Hepatocyte (in vitro differentiated cells): ENCODE measurements at regions not wholly inside any gene's neighbourhood (a gene's known extent, or its start where the extent isn't known, plus 50 kb on each side); places are given as distances from the start of the nearest gene placed in this dataset.
"Not testable (repeated sequence)": the region's sequence is repeated elsewhere in the genome, so short reads cannot be mapped to it uniquely, and the experiment has no call there.

Source experiments
- DNase-seq: peaks from one replicate; pipeline ENCODE4 v3.0.0-alpha.2; 2016; ENCODE audit warnings: low spot score
- H2AFZ ChIP-seq: fragments of 200-600 bp; sonication (generic); 2 replicates; pipeline ENCODE4 v1.6.0; 2016; ENCODE audit warnings: antibody characterized with exemption, mild to moderate bottlenecking
- H3K27ac ChIP-seq: fragments of 200-600 bp; sonication (generic); 2 replicates; pipeline ENCODE4 v1.5.1; 2016; ENCODE audit warnings: mild to moderate bottlenecking
- H3K27me3 ChIP-seq: fragments of 200-600 bp; sonication (generic); 2 replicates; pipeline ENCODE4 v1.6.1; 2016
- H3K36me3 ChIP-seq: fragments of 200-600 bp; sonication (generic); replicated peaks from 2 replicates; pipeline ENCODE4 v1.5.1; 2016; ENCODE audit warnings: low read depth; ENCODE audit not compliant: insufficient read depth
- H3K4me1 ChIP-seq: fragments of 200-600 bp; sonication (generic); 2 replicates; pipeline ENCODE4 v1.5.1; 2016; ENCODE audit warnings: mild to moderate bottlenecking, moderate library complexity; ENCODE audit not compliant: insufficient read depth
- H3K4me2 ChIP-seq: fragments of 200-600 bp; sonication (generic); 2 replicates; pipeline ENCODE4 v1.6.0; 2016
- H3K4me3 ChIP-seq: fragments of 200-600 bp; sonication (generic); 2 replicates; pipeline ENCODE4 v1.5.1; 2016; ENCODE audit warnings: mild to moderate bottlenecking
- H3K79me2 ChIP-seq: fragments of 200-600 bp; sonication (generic); 2 replicates; pipeline ENCODE4 v1.6.0; 2017; ENCODE audit warnings: mild to moderate bottlenecking
- H3K9me2 ChIP-seq: fragments of 200-600 bp; sonication (generic); replicated peaks from 2 replicates; pipeline ENCODE4 v1.6.0; 2017; ENCODE audit warnings: mild to moderate bottlenecking; ENCODE audit not compliant: insufficient read depth
- H3K9me3 ChIP-seq: fragments of 200-600 bp; sonication (generic); 2 replicates; pipeline ENCODE4 v1.5.1; 2016; ENCODE audit warnings: low read depth, mild to moderate bottlenecking
- H4K20me1 ChIP-seq: fragments of 200-600 bp; sonication (generic); 2 replicates; pipeline ENCODE4 v1.6.0; 2016; ENCODE audit warnings: mild to moderate bottlenecking; ENCODE audit not compliant: insufficient read depth, poor library complexity, severe bottlenecking
- EZH2 ChIP-seq: fragments of 200-600 bp; sonication (generic); IDR thresholded peaks from 2 replicates; pipeline ENCODE4 v1.6.1; 2016; ENCODE audit warnings: antibody characterized with exemption, mild to moderate bottlenecking, borderline replicate concordance
- EZH2phosphoT487 ChIP-seq: fragments of 200-600 bp; sonication (generic); IDR thresholded peaks from one replicate; pipeline ENCODE4 v1.6.1; 2018; ENCODE audit warnings: antibody characterized with exemption, mild to moderate bottlenecking, low read depth, moderate library complexity; ENCODE audit not compliant: unreplicated experiment, severe bottlenecking
- WGBS: methylation state at CpG from one replicate; pipeline ENCODE4 v1.1.6; 2016; ENCODE audit warnings: low lambda C conversion rate; ENCODE audit errors: missing lambda C conversion rate; 5-methylcytosine and 5-hydroxymethylcytosine counted together
- TF ChIP-seq, protein P1 (sequence below): fragments of 200-600 bp; sonication (generic); IDR thresholded peaks from 2 replicates; pipeline ENCODE4 v1.5.1; 2016; ENCODE audit warnings: antibody characterized with exemption, mild to moderate bottlenecking; ENCODE audit not compliant: poor library complexity

DNA sequence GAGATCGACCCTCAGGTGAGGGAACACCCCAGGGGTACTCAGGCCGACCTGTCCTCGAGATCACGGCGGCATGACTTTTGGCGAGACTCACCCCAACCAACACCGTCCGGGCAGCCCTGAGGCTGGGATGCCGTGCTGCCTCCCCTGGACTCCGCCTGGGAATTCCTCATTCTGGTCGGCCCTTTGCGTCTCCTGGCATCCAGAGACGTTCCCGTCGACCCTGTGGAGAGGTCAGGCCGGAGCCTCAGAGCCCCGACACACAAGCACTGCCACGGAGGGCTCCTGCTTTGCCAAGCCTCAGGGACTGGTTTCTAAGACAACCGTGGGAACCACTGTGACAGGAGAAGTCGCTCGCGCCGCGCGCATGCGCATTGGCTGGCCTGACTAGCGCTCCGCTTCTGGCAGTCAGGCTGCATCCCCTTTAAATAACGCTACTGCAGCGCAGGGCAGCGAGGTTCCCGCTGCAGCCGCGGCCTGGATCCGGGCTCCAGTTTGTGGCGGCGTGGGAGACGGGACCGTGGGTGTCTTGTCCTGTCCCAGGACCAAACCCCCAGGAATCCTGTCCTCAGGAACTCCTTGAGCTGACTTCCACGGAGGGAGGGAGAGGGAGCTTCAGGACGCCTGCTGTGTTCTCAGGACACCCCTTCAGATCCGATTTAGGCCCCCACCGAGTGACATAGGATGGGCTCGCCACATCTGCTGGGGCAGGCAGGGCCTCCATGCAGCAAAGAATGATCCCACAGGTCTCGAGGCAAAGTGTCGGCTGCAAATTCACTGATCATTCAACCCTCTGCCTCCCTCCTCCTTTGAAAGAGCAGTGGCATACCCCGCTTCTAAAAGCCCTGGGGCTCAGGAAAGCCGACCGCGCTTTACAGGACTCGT is 163.2 kb upstream of the ZNF337 start:
- no peak overlapping the region for H3K4me3 ChIP-seq
- peak overlapping the region; percentile 73 for H3K4me2 ChIP-seq

DNA sequence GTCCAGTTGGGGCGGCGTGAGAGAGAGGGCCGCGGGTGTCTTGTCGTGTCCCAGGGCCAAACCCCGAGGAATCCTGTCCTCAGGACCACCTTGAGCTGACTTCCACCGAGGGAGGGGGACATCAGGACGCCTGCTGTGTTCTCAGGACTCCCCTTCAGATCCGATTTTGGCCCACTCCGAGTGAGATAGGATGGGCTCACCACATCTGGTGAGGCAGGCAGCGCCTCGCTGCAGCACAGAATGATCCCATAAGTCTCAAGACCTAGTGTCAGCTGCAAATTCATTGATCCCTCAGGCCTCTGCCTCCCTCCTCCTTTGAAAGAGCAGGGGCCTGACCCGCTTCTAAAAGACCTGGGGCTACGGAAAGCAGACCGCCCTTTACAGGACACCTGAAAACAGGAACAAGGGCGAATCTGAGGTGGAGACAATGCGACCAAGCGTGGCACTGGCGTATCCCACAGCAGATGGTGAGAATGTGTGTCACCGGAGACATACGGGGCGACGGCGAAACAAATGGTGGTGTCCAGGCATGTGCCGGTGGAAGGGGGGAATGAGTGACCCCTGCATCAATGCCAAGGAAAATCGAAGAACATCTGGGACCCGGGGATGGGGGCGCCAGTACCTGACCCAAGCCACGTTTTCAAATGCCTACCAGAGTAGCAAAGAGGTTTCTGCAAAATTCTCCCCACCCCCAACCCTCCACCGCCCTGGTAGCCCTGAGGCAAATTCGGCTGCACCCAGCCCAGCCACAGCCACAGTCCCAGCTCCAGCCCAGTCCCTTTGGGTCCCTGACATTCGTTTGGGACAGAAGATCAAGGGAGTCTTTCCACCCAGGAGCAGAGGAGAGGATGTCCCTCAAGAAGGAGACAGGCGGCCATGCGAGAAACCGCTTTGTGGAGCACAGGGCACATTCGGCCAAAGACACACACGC is 162.1 kb upstream of the ZNF337 start:
- Histone ChIP-seq H3K4me1 (peaks cover 6% of the 10 kb centered on the region), H3K27me3 (peaks cover 42% of the 10 kb centered on the region), H3K9me2 (no peaks in the 10 kb centered on the region), H4K20me1 (no peaks in the 10 kb centered on the region), H3K4me2 (peak overlapping the region; percentile 77), H2AFZ (no peak overlapping the region), H3K36me3 (no peaks in the 10 kb centered on the region), H3K27ac (no peak overlapping the region), H3K9me3 (no peaks in the 10 kb centered on the region), H3K79me2 (no peaks in the 10 kb centered on the region), H3K4me3 (no peak overlapping the region)
- TF ChIP-seq, protein P1, sequence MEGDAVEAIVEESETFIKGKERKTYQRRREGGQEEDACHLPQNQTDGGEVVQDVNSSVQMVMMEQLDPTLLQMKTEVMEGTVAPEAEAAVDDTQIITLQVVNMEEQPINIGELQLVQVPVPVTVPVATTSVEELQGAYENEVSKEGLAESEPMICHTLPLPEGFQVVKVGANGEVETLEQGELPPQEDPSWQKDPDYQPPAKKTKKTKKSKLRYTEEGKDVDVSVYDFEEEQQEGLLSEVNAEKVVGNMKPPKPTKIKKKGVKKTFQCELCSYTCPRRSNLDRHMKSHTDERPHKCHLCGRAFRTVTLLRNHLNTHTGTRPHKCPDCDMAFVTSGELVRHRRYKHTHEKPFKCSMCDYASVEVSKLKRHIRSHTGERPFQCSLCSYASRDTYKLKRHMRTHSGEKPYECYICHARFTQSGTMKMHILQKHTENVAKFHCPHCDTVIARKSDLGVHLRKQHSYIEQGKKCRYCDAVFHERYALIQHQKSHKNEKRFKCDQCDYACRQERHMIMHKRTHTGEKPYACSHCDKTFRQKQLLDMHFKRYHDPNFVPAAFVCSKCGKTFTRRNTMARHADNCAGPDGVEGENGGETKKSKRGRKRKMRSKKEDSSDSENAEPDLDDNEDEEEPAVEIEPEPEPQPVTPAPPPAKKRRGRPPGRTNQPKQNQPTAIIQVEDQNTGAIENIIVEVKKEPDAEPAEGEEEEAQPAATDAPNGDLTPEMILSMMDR = no peak
- TF ChIP-seq EZH2 (no peak), EZH2phosphoT487 (no peak)
- 48% methylated on average over 36 of the region's 37 CpGs for WGBS
- no peak for DNase-seq

More for the DNA sequence above, 163.2 kb upstream of the ZNF337 start:
- TF ChIP-seq, protein P1 = no peak
- TF ChIP-seq EZH2phosphoT487 (no peak), EZH2 (no peak)
- no peaks in the 10 kb centered on the region for H3K79me2 ChIP-seq
- 40% methylated on average over 51 of the region's 51 CpGs for WGBS
- H3K27me3 ChIP-seq = peaks cover 50% of the 10 kb centered on the region
- H3K36me3 ChIP-seq = no peaks in the 10 kb centered on the region
- H3K27ac ChIP-seq = no peak overlapping the region
- H3K4me1 ChIP-seq = peaks cover 6% of the 10 kb centered on the region
- H2AFZ ChIP-seq = no peak overlapping the region
- no peaks in the 10 kb centered on the region for H3K9me2 ChIP-seq
- peak; percentile 78 for DNase-seq
- no peaks in the 10 kb centered on the region for H4K20me1 ChIP-seq
- H3K9me3 ChIP-seq = no peaks in the 10 kb centered on the region

DNA sequence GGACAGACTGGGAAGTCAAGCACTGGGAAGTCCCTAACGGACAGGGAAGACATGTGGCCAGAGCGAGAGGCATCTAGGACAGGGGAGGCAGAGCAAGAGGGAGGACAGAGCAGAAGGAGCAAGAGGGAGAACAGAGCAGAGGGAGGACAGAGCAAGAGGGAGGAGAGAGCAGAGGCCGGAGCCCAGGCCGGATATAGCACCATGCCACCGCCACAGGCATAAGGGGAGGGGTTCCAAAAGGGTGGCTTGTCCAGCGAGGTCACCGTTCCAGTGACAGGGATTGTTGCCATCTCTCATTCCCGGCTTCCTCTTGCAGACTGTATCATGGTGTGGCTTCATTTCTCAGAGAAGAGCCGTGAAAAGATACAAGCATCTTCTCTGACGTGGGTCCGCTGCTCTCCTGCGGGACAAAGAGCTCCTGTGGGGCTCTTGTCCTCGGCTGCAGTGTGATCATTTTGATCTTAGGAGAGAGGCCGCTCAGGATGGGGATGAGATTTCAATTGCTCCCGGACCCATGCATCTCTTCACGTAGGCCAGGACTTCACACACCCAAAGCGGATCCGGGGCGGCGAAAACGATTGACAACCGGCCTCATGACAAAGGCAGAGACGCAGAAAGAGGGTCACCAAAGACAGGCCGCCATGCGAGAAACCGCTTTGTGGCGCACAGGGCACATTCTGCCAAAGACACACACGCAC is 160.6 kb upstream of the ZNF337 start:
- not testable (repeated sequence) for H3K79me2 ChIP-seq, H3K4me2 ChIP-seq, H3K27ac ChIP-seq, H3K9me3 ChIP-seq, H3K36me3 ChIP-seq, H3K4me1 ChIP-seq, H3K4me3 ChIP-seq, H2AFZ ChIP-seq, H4K20me1 ChIP-seq, H3K9me2 ChIP-seq, DNase-seq
- WGBS = 89% methylated on average over 27 of the region's 28 CpGs
- peaks cover 34% of the 10 kb centered on the region for H3K27me3 ChIP-seq
